Activated naive CD4-positive, alpha-beta T cell treated with anti-CD3 and anti-CD28 coated beads, Interleukin-2, amount 50 U/mL, for 16 hours (primary cell): ENCODE measurements at regions not wholly inside any gene's neighbourhood (a gene's known extent, or its start where the extent isn't known, plus 50 kb on each side); places are given as distances from the start of the nearest gene placed in this dataset.

ENCODE experiments used
- DNase-seq: peaks from one replicate; pipeline ENCODE4 v3.0.0-alpha.2; 2020

DNA sequence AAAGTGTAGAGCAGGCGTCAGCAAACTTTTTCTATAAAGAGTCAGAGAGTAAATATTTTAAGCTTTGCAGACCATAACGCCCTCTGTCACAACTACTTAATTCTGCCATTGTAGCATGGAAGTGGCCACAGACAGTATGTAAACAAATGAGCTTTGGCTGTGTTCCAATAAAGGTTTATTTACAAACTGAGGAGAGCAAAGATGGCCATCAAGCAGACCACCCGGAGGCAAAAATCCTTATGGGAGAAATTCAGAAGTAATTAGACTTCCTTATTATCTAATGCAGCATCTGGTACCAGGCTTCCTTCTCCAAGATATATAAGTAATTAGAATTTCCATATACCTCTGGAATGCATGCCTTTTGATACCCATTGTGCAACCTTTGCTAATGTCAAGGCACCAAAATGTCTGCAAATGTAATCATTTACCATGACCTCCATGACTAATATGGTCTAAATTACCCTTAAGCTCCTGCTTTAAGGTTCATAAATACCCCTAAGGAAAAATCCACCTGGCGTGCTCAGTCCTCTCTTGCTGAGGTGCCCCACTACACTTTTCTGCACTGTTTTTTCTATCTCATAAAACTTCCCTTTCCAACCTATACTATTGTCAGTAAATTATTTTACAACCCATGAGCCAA is 377.8 kb downstream of the MATN1 start:
- no peak for DNase-seq

DNA sequence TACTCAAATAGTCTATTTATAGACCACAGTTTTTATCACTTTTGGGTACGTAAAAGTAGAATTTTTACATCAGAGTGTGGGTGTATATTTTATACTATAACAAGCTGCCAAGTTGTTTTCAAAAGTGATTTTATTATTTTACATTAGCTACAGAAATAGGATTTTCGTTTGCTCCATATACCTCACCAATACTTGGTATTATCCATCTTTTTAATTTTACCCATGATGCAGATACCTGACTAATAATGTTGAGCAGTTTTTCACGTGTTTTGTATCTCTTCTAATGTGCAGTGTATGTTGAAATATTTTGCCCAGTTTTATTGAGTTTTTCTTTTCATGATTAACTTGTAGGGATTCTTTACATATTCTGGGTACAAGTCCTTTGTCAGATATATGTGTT is 379.8 kb downstream of the MATN1 start:
- DNase-seq: no peak

DNA sequence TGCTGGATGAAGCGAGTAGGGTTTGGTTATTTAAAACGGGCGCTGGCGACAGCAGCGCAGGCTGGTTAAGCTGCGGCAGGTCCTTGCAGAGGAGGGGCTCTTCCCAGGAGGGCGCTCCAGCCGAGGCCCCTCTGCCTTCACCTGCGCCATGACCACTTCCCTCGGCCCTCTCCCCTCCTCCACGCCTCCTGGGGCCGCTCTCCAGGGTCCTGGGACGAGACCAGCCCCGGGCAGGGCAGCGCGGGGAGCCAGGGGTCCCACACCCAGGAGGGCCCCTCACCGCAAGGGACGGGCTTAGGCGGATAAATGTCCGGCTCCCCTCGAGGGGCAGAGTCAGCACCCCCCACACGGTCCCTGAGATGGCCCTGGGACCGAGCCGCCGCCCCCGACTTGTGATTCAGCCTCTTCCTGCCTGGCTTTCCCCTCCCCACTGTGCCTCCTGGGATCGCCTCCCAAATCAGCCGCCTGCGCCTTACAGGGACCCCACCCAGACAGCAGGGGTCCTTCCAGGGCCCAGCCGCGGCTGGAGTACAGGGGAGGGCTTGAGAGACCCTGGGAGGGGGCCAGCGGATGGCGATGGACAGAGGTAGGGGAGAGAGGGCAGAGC is 380.7 kb downstream of the MATN1 start:
- DNase-seq: no peak

DNA sequence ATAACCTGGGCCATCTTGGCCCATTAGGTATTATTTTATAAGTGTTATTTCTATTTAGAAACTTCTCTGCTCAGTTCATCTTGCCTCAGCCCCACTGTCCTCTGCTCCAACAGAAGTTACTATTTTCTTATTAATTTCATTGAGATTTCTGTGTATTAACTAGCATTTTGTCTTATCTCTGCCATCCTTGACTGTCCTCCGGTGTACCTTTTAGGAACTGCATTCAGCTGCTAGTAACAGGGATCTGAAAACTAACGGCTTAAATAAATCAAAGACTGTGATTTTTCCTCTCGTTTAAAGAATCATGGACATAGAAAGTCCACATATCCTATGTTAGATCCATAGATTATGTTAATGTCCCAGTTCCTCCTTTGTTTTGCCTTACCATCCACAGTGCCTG is 382.5 kb downstream of the MATN1 start:
- no peak for DNase-seq

DNA sequence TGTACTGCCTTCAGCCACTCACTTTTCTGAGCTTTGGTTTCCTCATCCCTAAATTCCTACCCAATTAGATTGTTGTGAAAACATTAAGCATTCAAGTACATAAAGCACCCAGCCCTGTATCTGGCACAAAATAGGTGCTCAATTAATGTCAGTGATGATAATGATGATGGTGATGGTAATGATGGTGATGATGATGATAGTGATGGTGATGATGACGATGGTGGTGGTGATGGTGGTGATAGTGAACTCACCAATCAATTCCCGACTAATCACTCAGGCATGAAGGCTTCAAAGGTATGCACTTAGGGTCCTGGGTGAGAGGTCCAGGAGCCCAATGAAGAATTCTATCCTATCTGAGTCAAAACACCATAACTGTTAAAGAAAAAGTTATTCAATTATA is 383.5 kb downstream of the MATN1 start:
- no peak for DNase-seq

DNA sequence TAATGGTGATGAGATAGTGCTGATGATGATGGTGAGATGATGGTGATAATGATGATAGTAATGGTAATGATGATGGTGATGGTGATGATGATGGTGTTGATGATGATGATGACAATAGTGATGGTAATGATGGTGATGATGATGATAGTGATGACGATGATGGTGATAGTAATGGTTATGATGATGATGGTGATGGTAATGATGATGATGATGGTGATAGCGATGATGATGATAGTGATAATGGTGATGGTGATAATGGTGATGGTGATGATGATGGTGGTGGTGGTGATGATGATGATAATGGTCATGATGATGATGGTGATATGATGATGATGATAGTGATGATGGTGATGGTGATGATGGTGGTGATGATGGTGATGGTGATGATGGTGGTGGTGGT is 384.6 kb downstream of the MATN1 start:
- DNase-seq: no peak

DNA sequence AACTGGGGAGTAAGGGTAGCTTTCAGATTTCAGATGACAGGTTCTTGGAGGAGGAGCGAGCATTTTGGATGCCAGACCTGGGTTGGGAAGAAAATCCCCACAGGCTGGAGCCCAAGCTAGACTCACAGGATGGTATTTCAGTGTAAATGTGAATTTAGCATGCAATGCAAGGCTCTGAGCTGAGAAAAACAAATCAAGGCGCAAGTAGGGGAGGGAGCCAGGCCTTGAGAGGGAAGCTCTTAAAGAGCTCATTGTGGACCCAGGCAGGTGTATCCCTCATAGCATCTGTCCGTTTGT is 386.1 kb downstream of the MATN1 start:
- DNase-seq: no peak

DNA sequence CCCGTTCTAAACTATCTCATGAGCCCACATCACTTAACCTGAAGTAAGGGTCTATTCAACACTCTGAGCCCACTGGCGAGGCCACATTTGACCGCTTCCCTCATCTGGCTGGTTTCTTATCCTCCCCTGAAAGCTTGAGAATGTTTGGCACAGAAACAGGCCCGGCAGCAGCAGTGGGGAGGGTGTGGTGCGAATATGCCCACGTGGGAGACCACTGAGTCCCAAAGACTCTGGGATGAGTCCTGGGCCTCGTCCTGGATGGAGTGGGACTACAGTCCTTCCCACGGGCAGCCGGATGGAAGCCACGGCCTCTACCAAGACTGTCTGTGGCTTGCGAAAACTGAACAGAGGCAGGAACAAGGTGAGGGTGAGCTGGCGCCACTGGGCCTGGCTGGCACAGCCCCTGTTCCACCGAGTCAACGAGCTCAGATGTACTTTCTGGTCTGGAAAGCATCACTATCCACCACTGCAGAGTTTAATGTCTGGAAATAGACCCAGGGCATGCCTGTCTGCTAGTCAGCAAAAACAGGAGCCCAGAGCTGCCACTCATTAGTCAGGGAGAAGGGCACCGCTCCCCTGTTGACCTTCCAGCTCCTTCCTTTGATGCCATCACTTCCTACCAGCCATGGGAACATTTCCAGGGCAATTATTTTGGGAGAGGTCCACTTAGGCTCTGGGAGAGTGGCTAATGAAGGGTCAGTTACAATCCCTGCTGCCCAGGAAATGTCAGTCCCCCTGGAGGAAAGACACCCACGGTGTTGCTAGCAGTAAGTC is 386.6 kb downstream of the MATN1 start:
- no peak for DNase-seq

DNA sequence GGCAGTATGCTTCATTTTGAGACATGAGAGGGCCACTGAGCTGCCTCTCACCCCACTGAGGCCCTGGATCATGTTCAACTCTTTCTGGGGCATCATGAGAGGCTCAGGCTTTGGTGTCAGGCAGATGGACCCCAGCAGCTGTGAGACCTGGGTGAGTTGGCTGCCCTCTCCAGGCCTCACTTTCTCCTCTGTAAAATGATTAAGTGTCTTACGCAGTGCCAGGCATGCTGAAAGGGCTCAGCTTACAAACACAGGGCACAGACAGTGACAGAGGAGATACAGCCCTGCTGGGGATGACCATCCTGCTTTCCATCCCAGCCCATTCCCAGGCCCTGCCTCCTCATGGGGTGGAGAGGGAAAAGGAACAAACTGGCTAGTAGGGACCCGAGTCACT is 387.4 kb downstream of the MATN1 start:
- DNase-seq: no peak

DNA sequence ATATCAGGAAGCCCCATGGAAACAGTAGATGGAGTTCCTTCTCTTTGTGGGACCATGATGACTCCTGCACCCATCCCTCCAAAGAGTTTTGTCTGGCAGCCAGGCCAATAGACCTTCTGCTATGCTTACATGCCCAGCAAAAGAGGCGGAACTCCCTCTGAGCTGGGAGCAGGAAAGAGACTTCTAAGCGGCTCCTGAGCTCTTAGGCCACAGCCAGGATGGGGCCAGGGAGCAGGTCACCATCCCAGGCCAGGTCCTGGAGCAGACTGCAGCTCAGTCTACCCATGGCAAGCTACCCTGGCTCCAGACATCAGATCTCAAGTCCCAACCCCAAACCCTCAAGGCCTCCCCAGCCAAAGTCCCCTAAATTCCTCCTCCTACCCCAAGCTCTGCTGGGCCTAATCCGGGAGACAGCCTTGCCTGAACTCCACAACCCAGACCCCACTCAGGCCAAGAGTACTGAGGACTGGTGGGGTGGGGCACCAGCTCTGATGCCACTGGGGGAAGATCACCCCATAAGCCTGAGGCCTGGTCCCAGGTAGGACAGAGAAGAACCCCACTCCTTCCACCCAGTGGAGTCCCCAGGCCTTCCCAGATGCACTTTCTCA is 387.9 kb downstream of the MATN1 start:
- DNase-seq: no peak

DNA sequence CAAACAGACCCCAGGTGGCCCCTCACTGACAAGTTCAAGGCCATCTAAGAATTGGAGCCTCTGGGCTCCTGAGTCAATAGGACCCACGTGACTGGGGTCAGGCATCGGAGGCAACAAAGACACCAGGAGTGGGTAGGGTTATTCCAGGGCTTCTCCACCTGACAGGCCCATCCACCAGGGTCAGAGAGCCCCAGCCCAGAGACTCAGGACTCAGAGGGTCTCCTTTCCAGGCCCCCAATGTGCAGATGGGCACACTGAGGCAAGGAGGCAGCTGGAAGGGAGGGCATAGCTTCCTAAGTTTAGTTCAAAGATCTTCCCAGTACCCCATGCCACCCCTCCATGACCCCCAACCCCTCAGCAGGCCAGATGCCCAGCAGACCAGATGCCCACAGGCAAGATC is 388.6 kb downstream of the MATN1 start:
- no peak for DNase-seq

DNA sequence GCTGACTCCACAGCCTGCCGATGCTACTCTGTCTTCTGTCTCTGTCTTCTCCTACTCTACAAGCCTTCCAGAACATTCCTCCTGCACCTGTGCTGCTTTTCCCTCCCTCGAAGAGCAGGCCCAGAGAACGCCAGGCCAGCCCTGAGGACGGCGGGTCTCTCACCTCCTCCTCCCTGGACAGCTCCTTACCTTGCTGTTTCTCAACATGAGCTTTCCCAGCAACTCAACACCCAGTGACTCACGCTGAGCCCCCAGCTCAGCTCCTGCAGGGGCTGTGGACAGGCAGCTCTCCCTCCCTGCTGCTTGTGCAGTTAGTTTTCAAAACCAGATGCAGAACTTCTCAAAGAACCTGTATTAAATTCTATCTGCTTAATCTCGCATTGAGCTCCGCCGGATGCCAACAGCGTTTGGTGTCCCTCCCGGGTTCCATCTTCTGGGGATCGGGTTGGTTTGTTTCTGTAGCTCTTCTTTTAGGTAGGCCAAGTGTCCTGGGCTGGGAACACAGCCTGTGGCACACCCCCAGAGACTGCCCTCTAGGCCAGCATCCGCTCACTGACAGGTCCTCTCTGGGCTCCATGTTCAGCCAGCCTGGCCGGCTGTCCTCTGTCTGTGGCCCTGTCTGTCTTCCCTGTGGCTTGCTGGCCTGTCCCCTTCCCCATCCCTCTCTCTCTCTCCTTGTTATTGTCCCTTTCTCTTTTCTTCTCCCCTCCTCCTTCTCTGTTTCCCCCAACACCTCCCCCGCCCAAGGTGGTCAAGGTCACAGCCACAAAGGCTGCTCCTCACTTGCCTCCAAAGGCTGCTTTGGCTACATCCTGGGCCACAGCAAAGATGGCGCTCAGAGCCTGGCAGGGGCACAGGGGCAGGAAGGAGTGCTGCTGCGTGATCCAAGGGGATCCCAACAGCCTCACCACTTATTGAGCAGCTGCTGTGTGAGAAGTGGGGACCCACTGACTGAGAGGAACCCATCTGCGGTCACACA is 391.0 kb downstream of the MATN1 start:
- DNase-seq: no peak

DNA sequence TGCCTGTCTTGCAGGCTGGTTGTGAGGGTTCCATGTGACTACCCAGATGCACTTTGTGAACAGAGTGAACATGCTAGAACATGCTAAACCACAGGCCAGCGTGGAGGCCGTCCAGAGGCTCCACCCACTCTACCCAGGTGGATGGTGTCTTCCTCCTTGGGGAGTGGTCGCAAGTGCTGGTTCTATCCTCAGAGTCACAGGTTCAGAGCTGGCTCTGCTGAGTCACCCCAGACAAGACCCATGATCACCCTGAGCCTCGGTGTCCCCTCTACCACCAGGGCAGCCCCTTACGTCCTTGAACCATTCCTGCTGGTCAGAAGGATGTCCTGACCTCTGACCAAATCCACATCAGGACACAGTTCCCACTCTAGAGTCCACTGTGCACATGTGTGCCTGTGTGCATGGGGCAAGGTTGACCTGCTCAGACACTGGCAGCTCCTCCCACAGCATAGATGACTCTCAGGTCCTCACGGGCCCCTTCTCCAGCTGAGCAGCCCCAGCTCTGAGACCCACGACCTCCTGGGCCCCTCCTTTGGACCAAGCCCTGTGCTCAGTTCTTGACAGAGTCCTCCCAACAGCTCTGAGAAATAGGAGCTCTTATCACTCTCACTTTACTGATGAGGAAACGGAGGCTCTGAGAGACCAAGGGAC is 391.8 kb downstream of the MATN1 start:
- DNase-seq: no peak

DNA sequence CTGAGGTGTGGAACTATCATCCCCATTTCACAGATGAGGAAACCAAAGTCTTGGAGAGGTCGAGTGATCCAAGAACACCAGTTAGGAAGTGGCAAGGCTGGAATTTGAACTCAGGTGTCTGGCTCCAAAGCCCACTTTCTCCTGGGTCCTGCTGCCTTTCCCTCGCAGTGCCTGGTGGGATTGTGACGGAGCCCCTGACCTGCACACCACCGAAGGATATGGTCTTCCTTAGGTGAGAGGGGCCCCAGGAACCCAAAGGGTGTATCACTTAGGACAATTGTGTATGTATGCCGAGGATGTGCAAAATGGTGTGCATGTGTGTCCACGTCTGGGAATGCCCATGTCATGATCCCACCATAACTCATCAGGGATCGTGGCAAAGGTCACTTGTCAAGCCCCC is 392.7 kb downstream of the MATN1 start:
- no peak for DNase-seq

DNA sequence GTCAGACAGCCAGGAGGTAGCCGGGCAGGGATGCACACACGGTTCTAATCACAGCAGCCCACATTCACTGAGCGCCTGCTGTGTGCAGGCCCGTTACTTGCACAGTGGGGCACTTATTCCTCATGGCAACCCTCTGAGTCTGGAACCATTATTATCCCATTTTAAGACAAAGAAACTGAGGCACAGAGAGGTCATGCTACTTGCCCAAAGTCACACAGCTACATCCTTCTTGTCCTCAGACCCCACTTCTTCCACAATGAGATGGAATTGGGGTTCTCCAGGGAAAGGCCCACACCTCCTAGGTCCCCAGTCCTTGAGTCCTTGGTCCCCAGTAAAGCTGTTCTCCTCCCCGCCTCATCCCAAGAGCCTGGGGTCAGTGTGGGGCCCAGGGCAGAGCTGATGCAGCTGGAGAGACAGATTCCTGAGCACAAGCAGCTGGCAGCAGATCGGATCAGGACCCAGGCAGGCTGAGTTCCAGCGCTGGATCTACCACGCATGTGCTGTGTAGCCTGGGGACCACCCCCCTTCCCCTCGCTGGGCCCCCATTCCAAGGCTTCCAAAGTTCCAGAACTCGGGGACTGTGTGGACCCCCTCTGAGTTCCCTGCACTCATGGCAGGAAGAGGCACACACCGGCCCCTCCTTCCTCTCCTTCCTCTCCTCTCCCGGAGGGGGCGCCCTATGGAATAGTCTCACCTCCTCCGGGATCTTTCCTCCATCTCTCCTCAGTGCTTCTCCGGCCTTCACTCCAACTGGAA is 393.4 kb downstream of the MATN1 start:
- DNase-seq: no peak

DNA sequence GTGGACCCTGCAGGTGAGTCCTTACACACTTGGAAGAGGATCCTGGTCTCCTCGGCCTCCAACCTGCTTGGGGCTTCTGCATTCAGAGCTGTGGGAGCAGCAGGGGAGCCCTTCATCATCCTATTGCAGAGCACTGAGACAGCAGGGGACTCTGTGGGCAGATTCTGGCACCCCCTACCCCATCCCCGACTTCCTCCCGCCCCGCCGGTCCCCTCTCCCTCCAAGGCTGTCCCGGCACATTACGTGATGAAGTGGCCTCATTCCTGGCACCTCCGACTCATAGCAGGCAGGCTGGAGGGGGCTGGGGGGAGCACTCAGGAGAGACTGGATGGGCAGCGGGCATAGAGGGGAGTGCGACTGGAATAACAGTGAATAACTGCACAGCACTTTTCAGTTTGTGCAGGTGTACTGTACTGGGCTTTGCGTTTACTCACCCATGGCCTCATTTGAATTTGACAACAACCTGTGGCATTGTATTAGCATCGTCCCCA is 394.1 kb downstream of the MATN1 start:
- no peak for DNase-seq

DNA sequence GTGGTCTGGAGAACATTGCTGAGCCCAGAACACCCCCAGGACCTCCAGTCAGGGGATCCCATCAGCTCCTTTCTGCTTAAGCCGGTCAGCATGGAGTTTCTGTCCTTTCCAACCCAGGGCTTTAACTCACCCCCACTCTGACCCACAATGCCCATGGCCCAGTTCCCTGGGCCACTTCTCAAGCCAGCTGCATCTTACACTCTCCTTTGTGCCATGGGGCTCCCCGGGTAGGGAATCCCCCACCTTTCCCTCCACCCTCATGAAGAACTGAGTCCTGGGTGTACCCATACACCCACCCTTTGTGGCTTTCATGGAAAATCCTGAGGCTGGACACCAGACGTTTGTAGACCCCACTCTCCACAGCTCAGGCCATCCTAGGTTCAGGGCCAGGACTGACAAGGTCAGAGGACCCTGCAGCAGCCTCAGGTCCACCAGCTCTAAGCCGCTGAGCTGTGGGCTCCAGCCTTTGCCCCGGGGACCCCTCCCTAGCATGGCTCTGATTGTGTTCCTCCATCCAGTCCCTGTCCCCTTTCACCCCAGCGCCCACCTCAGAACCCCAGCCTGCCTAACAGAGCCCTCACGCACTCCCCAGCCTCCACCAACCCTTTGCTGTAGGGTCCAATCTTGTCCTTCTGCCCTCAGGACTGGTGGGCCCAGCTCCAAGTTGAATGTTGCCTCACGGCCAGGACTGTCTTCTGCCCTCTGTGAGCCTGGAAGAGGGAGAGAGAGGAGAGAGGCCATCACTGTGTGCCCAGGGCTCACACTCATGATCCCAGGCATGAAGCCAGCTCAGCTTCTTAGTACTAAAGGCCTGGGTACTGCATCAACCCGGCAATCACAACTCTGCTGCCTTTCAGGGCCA is 394.8 kb downstream of the MATN1 start:
- no peak for DNase-seq

DNA sequence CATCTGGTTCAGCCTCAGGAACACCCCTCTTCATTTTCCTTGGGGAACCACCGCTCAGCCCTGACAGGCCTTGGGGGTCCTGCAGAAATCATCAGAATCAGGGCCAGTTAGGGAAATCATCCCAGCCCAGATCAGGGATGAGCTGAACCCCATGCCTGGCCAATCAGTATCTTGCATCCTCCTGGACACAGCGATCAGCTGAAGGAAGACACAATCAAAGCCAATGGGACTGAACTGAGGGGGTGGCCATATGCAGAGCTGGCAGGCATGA is 395.4 kb downstream of the MATN1 start:
- DNase-seq: no peak

DNA sequence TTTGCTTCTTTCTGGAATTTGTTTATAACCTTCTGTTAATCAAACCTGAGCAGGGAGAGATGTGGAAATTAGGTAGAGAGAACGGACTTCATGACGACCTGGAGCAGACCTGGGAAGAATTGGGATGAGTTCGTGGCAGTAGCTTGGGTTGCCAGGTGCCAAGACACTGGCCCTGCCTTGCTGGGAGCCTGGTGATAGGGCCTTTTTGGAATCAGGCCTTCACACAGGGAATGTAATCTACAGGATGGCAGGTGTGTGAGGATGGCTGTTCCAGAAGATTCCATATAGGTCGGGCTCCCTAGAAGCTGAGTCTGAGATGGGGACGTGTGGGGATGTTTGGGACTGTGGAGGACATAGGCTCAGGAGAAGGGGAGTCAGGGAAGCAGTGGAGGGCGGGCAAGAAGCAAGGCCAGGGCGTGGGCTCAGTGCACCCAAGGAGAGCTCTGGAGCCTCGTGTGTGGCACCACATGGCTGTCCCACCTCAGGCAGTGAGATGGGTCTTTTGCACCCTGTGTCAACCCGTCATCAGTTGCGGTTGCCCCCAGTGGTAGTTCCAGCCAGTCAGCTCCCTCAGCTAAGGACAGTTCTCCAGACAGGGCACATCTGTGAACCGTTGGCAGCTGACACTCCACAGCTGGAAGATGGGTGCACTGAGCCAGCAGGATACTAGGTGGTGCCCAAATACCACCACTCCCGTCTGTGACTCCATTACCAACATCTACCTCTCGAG is 395.9 kb downstream of the MATN1 start:
- no peak for DNase-seq

DNA sequence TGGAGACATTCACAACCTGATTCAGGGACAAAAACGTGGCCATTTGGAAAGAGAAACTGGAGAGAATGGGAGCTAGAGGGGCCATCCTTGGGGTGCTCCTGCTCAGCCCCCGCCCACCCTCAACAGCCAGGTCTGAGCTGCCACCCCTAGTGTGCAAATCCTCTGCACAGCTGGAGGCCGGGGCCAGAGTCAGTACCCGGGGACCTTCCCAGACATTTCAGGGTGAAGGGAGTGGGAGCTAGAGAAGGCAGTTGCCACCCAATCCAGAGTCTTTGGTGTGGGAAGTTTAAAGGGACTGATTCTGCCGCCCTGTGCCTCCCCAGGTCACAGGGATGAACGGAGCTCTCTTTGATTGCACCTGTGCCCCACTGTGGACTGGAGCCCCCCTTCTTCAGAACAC is 397.4 kb downstream of the MATN1 start:
- DNase-seq: no peak
